SK-N-SH treated with all-trans-retinoic acid at 6 μM for 48 hours (cell line): ENCODE measurements at regions not wholly inside any gene's neighbourhood (a gene's known extent, or its start where the extent isn't known, plus 50 kb on each side); places are given as distances from the start of the nearest gene placed in this dataset.

Experiments used
- ATAC-seq: fragments of 200-7000 bp; cut with Tn5 transposase; 3 replicates; pipeline ENCODE4 v1.9.1; 2020; ENCODE audit warnings: mild to moderate bottlenecking, moderate library complexity
- BACH2 ChIP-seq: fragments of 250-450 bp; sonication (Bioruptor Pico); IDR thresholded peaks from 2 replicates; pipeline ENCODE4 v1.9.0; 2021; ENCODE audit warnings: mild to moderate bottlenecking, borderline replicate concordance
- CSRNP3 ChIP-seq: fragments of 250-450 bp; sonication (Bioruptor Pico); IDR thresholded peaks from 2 replicates; pipeline ENCODE4 v1.5.1; 2021; ENCODE audit warnings: mild to moderate bottlenecking, moderate library complexity
- GLIS3 ChIP-seq: fragments of 250-450 bp; sonication (Bioruptor Pico); IDR thresholded peaks from 2 replicates; pipeline ENCODE4 v1.5.0; 2020; ENCODE audit warnings: mild to moderate bottlenecking, moderate library complexity
- ISL1 ChIP-seq: fragments of 250-450 bp; sonication (Bioruptor Pico); IDR thresholded peaks from 2 replicates; pipeline ENCODE4 v2.1.2; 2022; ENCODE audit warnings: mild to moderate bottlenecking, moderate library complexity
- OSR1 ChIP-seq: fragments of 250-450 bp; sonication (Bioruptor Pico); IDR thresholded peaks from 2 replicates; pipeline ENCODE4 v1.8.0; 2022; ENCODE audit warnings: moderate library complexity, mild to moderate bottlenecking, inconsistent platforms
- PATZ1 ChIP-seq: fragments of 250-450 bp; sonication (Bioruptor Pico); IDR thresholded peaks from 2 replicates; pipeline ENCODE4 v1.8.0; 2020; ENCODE audit warnings: mild to moderate bottlenecking, moderate library complexity, borderline replicate concordance
- POU6F1 ChIP-seq: fragments of 250-450 bp; sonication (Bioruptor Pico); IDR thresholded peaks from 2 replicates; pipeline ENCODE4 v1.8.0; 2021; ENCODE audit warnings: low read depth, mild to moderate bottlenecking, moderate library complexity, borderline replicate concordance
- PPARA ChIP-seq: fragments of 250-450 bp; sonication (Bioruptor Pico); IDR thresholded peaks from 2 replicates; pipeline ENCODE4 v1.5.0; 2020; ENCODE audit warnings: mild to moderate bottlenecking, borderline replicate concordance
- SNAI2 ChIP-seq: fragments of 250-450 bp; sonication (Bioruptor Pico); IDR thresholded peaks from 2 replicates; pipeline ENCODE4 v1.5.0; 2020; ENCODE audit warnings: mild to moderate bottlenecking, moderate library complexity
- TCF4 ChIP-seq: fragments of 250-450 bp; sonication (Bioruptor Pico); IDR thresholded peaks from 2 replicates; pipeline ENCODE4 v1.8.0; 2021; ENCODE audit warnings: mild to moderate bottlenecking, moderate library complexity, borderline replicate concordance
- TOX ChIP-seq: fragments of 250-450 bp; sonication (Bioruptor Pico); IDR thresholded peaks from 2 replicates; pipeline ENCODE4 v1.8.0; 2021; ENCODE audit warnings: mild to moderate bottlenecking, moderate library complexity, borderline replicate concordance
- TSHZ2 ChIP-seq: fragments of 250-450 bp; sonication (Bioruptor Pico); IDR thresholded peaks from 2 replicates; pipeline ENCODE4 v1.5.0; 2020; ENCODE audit warnings: mild to moderate bottlenecking, moderate library complexity
- ZC3H10 ChIP-seq: fragments of 250-450 bp; sonication (Bioruptor Pico); IDR thresholded peaks from 2 replicates; pipeline ENCODE4 v1.5.1; 2021; ENCODE audit warnings: mild to moderate bottlenecking, moderate library complexity
- ZFP3 ChIP-seq: fragments of 250-450 bp; sonication (Bioruptor Pico); IDR thresholded peaks from 2 replicates; pipeline ENCODE4 v1.5.0; 2020; ENCODE audit warnings: mild to moderate bottlenecking, moderate library complexity
- ZNF565 ChIP-seq: fragments of 450-650 bp; formaldehyde crosslinking; conservative IDR thresholded peaks from 2 replicates; pipeline ENCODE4 v1.5.0; 2020; ENCODE audit warnings: low read depth, mild to moderate bottlenecking, moderate library complexity
- ZNF70 ChIP-seq: fragments of 450-650 bp; formaldehyde crosslinking; IDR thresholded peaks from 2 replicates; pipeline ENCODE4 v1.5.0; 2020; ENCODE audit warnings: mild to moderate bottlenecking, moderate library complexity
- ZNF8 ChIP-seq: fragments of 450-650 bp; formaldehyde crosslinking; IDR thresholded peaks from 2 replicates; pipeline ENCODE4 v1.5.0; 2020; ENCODE audit warnings: mild to moderate bottlenecking, moderate library complexity

- ATAC-seq, result no peak
- TF ChIP-seq TSHZ2 (CRISPR knock-in tag), result 0 out of 2 replicates have a peak, but pooled peaks have one; percentile 10
- no peak for TF ChIP-seq ZNF8 (CRISPR knock-in tag)
- no peak for TF ChIP-seq ZNF565 (CRISPR knock-in tag)
- TF ChIP-seq ISL1 (CRISPR knock-in tag), result peak; percentile 79
These were observed 424.0 kb upstream of the PDZRN3 start for GRCh38 chr3:74048699-74049098.

- TF ChIP-seq TCF4 (CRISPR knock-in tag), result peak; percentile 53
- TF ChIP-seq GLIS3, result no peak
- TF ChIP-seq TSHZ2 (CRISPR knock-in tag), result 0 out of 2 replicates have a peak, but pooled peaks have one; percentile 15
- TF ChIP-seq ZFP3 (CRISPR knock-in tag), result no peak
- TF ChIP-seq ISL1 (CRISPR knock-in tag), result peak; percentile 77
- TF ChIP-seq SNAI2 (CRISPR knock-in tag), result no peak
- no peak for ATAC-seq
These were observed 420.3 kb upstream of the PDZRN3 start for GRCh38 chr3:74045000-74045399.

GRCh38 chr3:74041068-74041675, 416.4 kb upstream of the PDZRN3 start:
- TF ChIP-seq BACH2, result no peak
- no peak for TF ChIP-seq PATZ1 (CRISPR knock-in tag)
- TF ChIP-seq POU6F1 (CRISPR knock-in tag), result no peak
- TF ChIP-seq PPARA (CRISPR knock-in tag), result no peak
- TF ChIP-seq TOX (CRISPR knock-in tag), result no peak
- no peak for TF ChIP-seq ZC3H10
- TF ChIP-seq, all 23 proteins: peak for 0
- no peak for ATAC-seq

- no peak for ATAC-seq
- TF ChIP-seq ZC3H10 (no peak), OSR1 (CRISPR knock-in tag) (no peak), ZNF70 (CRISPR knock-in tag) (no peak), PPARA (CRISPR knock-in tag) (no peak), POU6F1 (CRISPR knock-in tag) (no peak), BACH2 (no peak), ISL1 (CRISPR knock-in tag) (no peak), SNAI2 (CRISPR knock-in tag) (no peak), ZNF565 (CRISPR knock-in tag) (no peak), TSHZ2 (CRISPR knock-in tag) (no peak), CSRNP3 (CRISPR knock-in tag) (no peak), TOX (CRISPR knock-in tag) (no peak), ZNF8 (CRISPR knock-in tag) (no peak), TCF4 (CRISPR knock-in tag) (no peak)
These were observed 414.4 kb upstream of the PDZRN3 start for GRCh38 chr3:74039105-74039504.
